Chondrocyte (in vitro differentiated cells): ENCODE measurements at regions not wholly inside any gene's neighbourhood (a gene's known extent, or its start where the extent isn't known, plus 50 kb on each side); places are given as distances from the start of the nearest gene placed in this dataset.

Experiments used
- DNase-seq: peaks from one replicate; pipeline ENCODE4 v3.0.0; 2021; ENCODE audit warnings: mixed read lengths, low spot score
- H3K27ac Mint-ChIP-seq: one replicate; pipeline ENCODE4 v1.8.0; 2021; ENCODE audit warnings: mild to moderate bottlenecking, moderate library complexity, mixed read lengths; ENCODE audit not compliant: unreplicated experiment
- H3K27me3 Mint-ChIP-seq: 2 replicates; pipeline ENCODE4 v1.8.0; 2021; ENCODE audit warnings: low read depth, mixed read lengths
- H3K36me3 Mint-ChIP-seq: 2 replicates; pipeline ENCODE4 v1.8.0; 2021; ENCODE audit warnings: low read depth, mixed read lengths
- H3K4me1 Mint-ChIP-seq: 2 replicates; pipeline ENCODE4 v1.8.0; 2021; ENCODE audit warnings: low read depth, mild to moderate bottlenecking, mixed read lengths
- H3K4me3 Mint-ChIP-seq: one replicate; pipeline ENCODE4 v1.8.0; 2021; ENCODE audit warnings: mild to moderate bottlenecking, moderate library complexity, mixed read lengths; ENCODE audit not compliant: unreplicated experiment
- H3K9me3 Mint-ChIP-seq: 2 replicates; pipeline ENCODE4 v1.8.0; 2021; ENCODE audit warnings: low read depth, mixed read lengths
- CTCF ChIP-seq: fragments of 200-600 bp; sonication (generic); IDR thresholded peaks from 2 replicates; pipeline ENCODE4 v1.5.0; 2021; ENCODE audit warnings: antibody characterized with exemption, mild to moderate bottlenecking, moderate library complexity

DNA sequence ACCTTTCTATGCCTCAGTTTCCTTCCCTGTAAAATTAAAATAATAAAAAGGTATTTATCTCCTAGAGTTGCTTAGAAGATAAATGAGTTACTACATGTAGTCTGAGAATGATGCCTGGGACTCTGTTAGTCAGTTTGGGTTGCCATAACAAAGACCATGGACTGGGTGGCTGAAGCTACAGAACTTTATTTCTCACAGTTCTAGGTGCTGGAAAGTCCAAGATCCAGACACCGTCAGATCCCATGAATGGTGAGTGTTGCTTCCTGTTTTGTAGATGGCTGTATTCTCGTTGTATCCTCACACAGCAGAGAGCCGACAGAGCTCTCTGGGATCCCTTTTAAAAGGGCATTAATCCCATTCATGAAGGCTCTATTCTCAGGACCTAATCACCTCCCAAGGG lies 64.0 kb upstream of the LTA4H start:
- TF ChIP-seq CTCF: no peak
- DNase-seq: no peak
- H3K9me3 Mint-ChIP-seq: no peaks in the 10 kb centered on the region
- H3K27ac Mint-ChIP-seq: no peak overlapping the region
- no peak overlapping the region for H3K4me3 Mint-ChIP-seq
- peaks cover 5% of the 10 kb centered on the region for H3K4me1 Mint-ChIP-seq
- no peaks in the 10 kb centered on the region for H3K36me3 Mint-ChIP-seq
- H3K27me3 Mint-ChIP-seq: no peaks in the 10 kb centered on the region

- no peak for DNase-seq
- Mint-ChIP-seq H3K27me3 (no peaks in the 10 kb centered on the region), H3K36me3 (no peaks in the 10 kb centered on the region), H3K4me1 (no peaks in the 10 kb centered on the region), H3K27ac (no peak overlapping the region), H3K9me3 (no peaks in the 10 kb centered on the region), H3K4me3 (no peak overlapping the region)
- TF ChIP-seq CTCF: no peak
These were observed 64.6 kb upstream of the LTA4H start for GRCh38 chr12:96099986-96100385.

- TF ChIP-seq CTCF: no peak
- Mint-ChIP-seq H3K27me3 (no peaks in the 10 kb centered on the region), H3K27ac (no peak overlapping the region), H3K9me3 (no peaks in the 10 kb centered on the region), H3K4me3 (no peak overlapping the region), H3K36me3 (no peaks in the 10 kb centered on the region), H3K4me1 (no peaks in the 10 kb centered on the region)
- no peak for DNase-seq
These were observed 66.4 kb upstream of the LTA4H start for GRCh38 chr12:96101806-96102205.

GRCh38 chr12:96103067-96103644 lies 67.8 kb upstream of the LTA4H start:
- Mint-ChIP-seq H3K27me3 (no peaks in the 10 kb centered on the region), H3K27ac (no peak overlapping the region), H3K36me3 (no peaks in the 10 kb centered on the region), H3K9me3 (no peaks in the 10 kb centered on the region), H3K4me3 (no peak overlapping the region), H3K4me1 (peaks cover 3% of the 10 kb centered on the region)
- TF ChIP-seq CTCF: no peak
- no peak for DNase-seq

GRCh38 chr12:96104566-96104965 lies 69.2 kb upstream of the LTA4H start:
- Mint-ChIP-seq H3K4me3 (no peak overlapping the region), H3K27ac (no peak overlapping the region), H3K36me3 (no peaks in the 10 kb centered on the region), H3K9me3 (no peaks in the 10 kb centered on the region), H3K27me3 (no peaks in the 10 kb centered on the region), H3K4me1 (peaks cover 6% of the 10 kb centered on the region)
- no peak for TF ChIP-seq CTCF
- DNase-seq: no peak
